Superior temporal gyrus (tissue), 1 donor: ENCODE measurements at regions not wholly inside any gene's neighbourhood (a gene's known extent, or its start where the extent isn't known, plus 50 kb on each side); places are given as distances from the start of the nearest gene placed in this dataset.

Experiments used
- DNase-seq: peaks from one replicate; pipeline ENCODE4 v3.0.0-alpha.2; 2016; ENCODE audit errors: extremely low spot score

DNA sequence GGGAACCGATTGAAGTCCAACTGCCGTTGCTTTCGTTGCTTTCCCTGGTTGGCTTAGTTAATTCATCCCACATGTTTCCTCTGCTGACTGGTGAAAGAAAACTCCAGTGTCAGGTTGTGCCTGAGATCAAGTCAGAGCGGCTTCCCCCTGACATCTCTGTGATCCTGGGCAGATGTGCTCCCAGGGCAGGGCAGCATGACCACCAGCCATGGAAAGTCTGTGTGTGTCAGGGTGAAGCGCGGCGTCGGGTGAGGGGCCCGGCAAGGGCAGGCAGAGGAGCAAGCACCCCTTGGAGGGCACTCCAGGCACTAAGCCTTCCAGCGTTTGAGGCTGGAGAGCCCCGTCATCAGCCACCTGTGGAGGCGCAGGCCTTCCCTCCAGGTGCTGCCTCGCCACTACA, 54.5 kb upstream of the IGF1 start:
- DNase-seq, result no peak

- no peak for DNase-seq
Observed at GRCh38 chr12:102533483-102534215, 53.3 kb upstream of the IGF1 start.
